SU-DHL-6 (cell line): ENCODE measurements at regions not wholly inside any gene's neighbourhood (a gene's known extent, or its start where the extent isn't known, plus 50 kb on each side); places are given as distances from the start of the nearest gene placed in this dataset.

Source experiments
- EZH2phosphoT487 ChIP-seq: fragments of 200-600 bp; sonication (generic), shearing (Covaris generic); conservative IDR thresholded peaks from 2 replicates; pipeline ENCODE4 v1.6.1; 2018; ENCODE audit warnings: mild to moderate bottlenecking, antibody characterized with exemption, low read length, moderate library complexity, mixed read lengths
- TF ChIP-seq, protein P1 (sequence below): fragments of 200-600 bp; sonication (generic); IDR thresholded peaks from one replicate; pipeline ENCODE4 v1.5.1; 2017; ENCODE audit warnings: antibody characterized with exemption, mild to moderate bottlenecking, low read length, moderate library complexity; ENCODE audit not compliant: insufficient read depth, poor library complexity, severe bottlenecking

- TF ChIP-seq, protein P1, sequence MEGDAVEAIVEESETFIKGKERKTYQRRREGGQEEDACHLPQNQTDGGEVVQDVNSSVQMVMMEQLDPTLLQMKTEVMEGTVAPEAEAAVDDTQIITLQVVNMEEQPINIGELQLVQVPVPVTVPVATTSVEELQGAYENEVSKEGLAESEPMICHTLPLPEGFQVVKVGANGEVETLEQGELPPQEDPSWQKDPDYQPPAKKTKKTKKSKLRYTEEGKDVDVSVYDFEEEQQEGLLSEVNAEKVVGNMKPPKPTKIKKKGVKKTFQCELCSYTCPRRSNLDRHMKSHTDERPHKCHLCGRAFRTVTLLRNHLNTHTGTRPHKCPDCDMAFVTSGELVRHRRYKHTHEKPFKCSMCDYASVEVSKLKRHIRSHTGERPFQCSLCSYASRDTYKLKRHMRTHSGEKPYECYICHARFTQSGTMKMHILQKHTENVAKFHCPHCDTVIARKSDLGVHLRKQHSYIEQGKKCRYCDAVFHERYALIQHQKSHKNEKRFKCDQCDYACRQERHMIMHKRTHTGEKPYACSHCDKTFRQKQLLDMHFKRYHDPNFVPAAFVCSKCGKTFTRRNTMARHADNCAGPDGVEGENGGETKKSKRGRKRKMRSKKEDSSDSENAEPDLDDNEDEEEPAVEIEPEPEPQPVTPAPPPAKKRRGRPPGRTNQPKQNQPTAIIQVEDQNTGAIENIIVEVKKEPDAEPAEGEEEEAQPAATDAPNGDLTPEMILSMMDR, result no peak
- TF ChIP-seq EZH2phosphoT487, result no peak
Measured at GRCh38 chr1:230510496-230510895, 84.4 kb upstream of the PGBD5 start.
